ENCODE measurements at regions not wholly inside any gene's neighbourhood (a gene's known extent, or its start where the extent isn't known, plus 50 kb on each side); places are given as distances from the start of the nearest gene placed in this dataset.

DNA sequence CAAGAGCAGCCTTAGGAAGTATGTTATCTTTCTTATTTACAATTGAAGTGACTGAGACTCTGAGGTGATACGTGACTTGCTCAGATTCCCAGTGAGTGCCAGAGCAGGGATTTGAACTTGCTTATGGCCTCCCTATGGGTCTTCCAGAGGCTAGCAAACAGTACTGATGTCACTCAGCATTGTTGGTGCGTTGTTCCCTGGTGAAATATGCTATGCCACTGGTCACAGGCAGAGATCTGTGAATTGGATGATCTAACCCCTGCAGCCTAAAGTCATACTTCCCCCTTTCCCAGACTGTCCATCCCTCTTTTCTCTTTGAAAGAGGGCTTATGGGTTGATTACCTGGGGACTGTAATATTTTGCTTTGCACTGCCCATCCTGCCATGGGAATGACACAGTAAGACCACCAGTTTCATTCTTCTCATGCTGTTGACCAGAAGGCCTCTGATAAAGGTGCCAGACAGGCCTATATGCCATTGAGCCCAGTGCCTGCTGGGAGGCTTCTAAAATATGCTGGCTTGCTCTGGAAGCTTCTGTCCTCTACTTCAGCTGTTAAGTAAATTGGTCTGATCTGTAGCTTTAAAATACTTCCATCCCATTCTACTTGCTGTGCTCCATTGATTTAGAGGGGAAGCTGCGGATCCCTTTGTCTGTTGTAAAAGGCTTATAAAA, 152.2 kb upstream of the E2F8 start:
- no peak for DNase-seq

DNA sequence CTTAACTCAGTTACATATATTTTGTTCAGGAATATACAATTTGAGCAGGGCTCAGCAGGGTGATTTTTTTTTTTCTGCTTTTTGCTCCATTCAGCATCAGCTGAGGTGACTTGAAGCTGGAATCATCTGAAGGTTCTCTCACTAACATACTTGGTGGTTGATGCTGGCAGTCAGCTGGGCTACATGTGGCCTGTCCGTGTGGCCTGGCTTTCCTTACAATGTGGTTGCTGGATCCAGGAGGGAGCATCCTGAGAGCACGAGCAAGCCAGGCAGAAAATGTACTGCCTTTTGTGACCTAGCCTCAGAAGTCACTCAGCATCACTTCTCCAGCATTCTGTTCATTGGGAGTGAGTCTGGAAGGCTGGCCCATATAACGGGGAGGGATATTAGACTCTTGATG, 151.6 kb upstream of the E2F8 start:
- no peak for DNase-seq

DNA sequence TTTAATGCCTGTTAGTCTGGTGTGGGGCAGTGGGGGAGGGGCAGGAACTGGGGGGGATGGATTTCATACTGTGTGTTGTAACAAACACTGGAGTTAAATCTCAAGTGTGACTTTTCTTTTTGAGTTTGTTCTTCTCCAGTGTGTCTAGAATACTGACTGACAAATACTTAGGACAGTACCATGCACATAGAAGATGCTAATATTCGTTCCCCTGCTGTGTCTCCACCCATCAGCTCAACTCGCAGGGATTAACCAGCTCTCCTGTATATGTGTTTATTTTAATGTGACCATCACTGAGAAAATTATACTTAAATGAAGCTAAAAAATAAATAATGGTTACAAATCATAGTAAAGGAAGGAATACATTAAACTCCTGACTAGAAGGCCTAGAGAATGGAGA, 150.9 kb upstream of the E2F8 start:
- DNase-seq, result no peak

DNA sequence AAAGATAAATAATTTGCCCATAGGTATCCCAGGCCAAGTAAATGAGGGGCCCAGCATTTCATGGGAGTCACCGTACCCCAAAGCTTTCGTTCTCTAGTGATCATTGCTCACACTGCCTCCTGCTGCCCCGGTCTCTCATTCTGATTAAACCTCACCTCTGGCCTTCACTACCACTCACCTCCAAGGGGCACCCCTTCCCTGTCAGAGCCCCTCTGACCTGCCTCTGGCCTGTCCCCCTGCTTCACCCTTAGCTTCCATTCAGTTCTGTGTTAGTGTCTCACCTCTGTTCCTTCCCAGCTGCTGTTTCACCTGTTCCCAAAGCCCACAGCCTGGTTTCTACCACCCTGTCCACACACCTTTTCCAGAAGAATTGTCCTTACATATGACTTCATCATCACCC, 150.3 kb upstream of the E2F8 start:
- DNase-seq, result no peak

DNA sequence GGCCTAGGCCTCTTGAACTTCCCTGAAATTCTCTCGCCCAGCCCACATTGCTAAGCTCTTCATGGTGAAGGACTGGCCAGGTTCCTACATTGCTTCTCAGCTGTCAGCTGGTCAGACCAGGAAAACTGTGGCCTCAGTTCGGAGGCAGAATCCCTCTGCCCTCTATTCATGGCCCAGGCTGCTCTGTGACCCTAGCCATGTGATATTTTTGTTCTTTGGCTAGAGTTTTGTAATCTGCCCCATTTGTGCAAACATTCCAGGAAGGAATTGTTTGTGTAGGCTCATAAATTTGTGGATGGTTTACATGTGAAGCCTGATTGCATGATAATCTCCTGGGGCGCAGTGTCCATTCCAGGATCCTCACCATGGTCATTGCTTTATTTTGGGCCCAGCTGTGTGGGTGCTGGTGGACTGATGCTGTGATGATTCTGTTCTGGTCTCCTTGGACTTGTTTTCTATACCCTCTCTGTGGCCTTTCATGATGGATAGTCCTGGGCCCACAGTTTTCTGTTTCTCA, 149.1 kb upstream of the E2F8 start:
- DNase-seq, result no peak

DNA sequence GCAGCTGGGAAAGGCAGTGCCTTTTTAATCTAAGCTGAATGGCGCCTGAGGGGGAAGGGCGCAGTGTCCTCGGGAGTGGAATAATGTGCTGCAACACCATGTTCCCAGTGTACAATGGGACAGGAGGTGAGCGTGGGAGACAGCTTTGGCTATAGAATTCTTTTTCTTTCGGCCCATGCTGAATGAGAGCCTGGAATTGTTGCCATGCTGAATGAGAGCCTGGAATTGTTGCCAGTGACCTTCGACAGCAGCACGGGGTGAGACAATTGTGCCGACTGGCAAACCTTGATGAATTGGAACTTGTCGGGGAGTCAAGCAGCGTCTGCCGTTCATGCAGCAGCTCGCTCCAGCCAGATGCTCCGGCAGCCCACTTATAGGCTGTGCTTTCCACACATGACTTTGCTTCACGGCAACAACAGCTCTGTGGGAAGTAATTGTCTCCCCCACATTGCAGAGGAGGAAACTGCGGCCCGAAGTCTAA, 141.4 kb upstream of the E2F8 start:
- DNase-seq, result no peak

DNA sequence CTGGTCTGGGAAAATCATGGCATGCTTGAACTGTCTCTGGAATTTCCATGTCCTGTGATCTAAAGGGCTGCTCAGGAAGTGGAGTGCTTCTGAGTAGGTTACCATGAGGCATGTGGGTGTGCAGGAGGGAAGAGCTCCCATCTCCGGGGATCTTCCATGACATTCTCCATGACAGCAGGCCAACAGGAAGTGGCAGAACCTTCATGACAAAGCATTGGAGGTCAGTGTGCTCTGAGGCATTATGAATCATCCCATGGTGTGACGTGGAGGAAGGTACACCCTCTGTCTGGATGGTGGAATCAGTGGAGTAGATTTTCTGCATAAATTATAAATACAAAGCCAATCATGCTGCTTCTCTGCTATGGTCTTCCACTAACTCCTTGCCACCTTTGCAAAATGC, 139.6 kb upstream of the E2F8 start:
- DNase-seq, result no peak

DNA sequence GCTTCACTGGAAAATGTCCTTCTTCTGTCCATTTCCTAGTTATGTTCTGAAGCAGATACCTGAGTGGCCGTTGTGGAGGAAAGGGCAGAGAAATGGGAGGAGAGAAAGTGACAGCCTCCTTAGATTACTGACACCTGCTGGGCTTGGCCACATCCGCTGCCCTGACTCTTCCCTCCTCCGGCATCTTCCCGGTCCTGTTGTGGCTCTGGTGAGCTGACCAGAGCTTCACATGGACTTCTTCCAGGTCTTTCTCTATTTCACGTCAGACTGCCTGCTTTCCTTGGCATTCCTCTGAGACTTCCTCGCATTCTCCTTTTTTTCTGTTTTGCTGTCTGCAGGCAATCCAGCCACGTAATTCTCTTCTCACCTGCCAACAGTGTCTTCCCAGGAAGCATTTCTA, 138.7 kb upstream of the E2F8 start:
- no peak for DNase-seq

DNA sequence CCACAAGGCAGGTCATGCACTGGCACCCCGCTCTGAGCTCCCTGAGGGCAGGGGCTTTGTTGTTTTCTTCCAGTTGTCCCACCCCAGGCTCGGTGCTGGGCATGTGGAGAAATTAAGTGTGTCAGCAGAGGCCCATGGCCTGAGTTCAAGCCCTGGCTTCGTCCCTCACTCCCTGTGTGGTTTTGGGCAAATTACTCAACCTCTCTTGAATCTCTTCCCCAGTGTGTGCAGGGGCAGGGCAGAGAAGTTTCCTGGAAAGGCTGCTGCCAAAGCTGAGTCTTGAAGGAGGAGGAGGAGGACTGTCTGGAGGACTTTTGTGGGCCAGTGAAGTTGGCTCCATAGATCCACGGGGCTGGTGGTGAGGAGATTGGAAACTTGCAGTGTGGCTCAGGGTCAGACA, 138.1 kb upstream of the E2F8 start:
- no peak for DNase-seq

DNA sequence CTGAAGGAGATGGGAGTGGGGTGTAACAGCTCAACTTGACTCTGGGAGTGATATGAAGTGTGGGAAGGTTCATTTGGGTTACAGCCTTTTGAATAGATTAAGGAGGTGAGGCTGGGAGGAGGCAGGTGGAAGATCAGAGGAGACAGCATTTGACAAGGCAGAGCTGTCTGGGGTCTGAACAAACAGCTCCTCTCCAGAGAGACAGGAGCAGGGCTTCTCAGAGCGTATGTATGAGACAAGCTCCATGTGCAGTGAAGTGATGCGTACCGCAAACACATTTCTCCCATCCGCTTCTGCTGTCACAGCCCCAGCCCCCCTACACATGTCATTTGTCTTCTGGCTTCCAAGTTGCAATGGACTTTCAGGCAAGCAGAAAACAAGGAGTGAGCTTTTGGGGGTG, 137.1 kb upstream of the E2F8 start:
- no peak for DNase-seq

DNA sequence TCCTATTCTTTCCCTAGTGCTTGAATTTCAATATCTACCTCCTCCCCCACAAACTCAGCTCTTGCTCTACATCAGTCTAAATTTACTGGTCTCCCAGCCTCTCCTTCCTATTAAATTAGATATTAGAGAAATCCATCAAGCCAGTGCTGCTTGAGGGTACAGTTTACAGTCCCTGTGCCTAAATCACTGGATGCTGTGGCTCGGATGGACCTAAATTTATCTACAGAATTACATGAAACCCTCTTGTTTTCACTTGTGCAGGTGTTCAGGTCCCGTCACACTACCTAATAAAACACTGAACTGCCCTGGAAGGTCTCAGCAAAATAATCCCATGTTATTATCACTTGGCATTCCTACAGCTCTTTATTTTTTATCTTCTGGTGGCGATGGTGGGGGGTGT, 134.7 kb upstream of the E2F8 start:
- no peak for DNase-seq

DNA sequence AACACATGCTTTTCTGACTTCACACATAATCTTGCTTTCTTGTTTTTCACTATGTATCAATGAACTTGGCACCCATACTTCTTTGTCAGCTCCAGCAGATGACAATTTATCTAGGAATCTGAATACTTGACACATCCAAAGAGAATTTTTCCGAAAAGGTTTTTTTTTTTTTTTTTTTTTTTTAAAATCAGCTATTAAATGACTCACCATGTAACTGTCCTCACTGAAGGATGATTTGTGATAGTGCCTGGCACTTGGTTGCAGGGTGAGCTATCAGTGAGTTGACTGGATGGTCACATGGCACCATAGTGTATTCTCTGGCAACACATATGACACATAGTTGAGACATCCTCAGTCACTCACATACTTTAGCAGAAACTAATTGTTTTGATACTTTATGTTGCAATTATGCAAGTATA, 133.4 kb upstream of the E2F8 start:
- no peak for DNase-seq

DNA sequence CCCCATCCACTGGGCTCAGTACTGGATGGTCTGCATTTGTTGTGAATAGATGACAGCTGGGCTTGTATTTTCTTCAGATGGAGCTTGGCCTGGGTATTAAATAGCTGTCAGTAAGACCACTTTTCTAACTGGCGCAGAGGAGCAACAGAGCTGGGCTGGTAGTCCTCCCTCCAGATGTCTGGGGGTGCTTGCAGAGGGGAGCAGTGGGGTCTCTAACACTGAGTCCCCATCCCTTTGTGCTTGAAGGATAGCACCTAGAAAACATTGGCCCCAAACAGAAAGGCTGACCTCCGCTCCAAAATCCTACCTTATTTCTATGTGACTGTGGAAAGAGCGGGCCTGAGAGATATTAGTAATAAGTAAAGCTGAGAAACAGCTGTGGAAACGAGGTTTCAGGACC, 131.6 kb upstream of the E2F8 start:
- no peak for DNase-seq

DNA sequence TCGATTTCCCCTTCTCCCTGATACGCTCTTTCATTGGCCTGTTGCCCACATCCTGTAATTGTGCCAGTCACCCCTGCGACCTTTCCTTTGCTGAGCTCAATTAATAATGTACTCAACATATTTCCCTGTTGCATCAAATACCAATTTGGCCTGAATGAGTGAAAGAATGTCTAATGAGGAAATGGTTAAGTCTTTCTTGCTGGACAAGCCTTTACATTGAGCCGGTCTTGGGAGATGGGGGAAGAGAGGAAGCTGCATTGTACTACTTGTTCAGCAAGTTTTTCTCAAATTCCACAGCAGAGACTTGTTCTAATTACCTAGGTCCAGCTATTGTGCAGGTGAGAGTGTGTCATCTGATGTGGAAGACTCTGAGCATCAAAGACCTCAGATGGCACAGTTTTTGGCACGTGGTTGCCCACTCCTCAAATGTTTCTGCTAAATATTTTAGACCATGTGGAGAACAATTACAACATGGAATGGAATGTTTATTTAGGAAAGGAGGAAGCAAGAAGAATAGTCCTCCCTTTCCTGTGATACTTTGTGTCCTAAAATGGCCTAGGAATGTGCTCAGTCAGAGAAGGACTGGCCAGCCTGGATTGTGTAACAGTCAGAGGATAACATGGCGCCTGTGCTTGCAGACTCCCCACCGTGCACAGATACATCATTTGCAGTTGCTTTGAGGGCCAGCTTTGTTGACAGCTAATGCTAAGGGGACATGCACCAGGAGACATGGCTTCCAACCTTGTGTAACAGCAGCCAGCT, 129.5 kb upstream of the E2F8 start:
- no peak for DNase-seq

DNA sequence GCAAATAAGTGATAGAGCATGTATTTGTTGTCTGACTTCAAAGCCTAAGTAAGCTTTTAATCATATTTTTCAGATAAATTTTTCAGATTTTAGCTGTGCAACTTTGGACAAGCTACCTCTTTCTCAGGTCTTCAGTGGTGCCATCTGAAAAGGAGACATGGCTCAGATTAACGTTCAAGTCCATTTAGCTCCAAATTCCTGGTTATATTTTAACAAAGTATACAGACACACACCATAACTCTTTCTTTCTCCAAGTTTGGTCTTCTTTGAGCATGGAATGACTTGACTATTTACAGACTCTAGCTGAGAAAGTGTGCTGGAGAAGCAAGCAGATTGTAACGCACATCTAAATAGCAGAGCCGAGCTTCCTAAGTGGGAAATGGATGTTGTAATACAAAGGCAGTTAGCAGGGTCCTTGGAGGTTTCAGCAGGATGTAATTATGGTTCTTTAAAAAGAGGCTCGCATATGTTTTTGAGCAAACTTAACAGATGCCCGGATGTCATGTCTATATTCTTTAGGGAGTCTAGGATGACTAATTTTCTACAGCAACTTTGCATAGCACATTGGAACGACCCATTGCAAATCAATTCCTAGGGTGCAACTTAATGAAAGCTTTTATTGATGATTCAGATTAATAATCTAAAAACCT, 128.1 kb upstream of the E2F8 start:
- no peak for DNase-seq

DNA sequence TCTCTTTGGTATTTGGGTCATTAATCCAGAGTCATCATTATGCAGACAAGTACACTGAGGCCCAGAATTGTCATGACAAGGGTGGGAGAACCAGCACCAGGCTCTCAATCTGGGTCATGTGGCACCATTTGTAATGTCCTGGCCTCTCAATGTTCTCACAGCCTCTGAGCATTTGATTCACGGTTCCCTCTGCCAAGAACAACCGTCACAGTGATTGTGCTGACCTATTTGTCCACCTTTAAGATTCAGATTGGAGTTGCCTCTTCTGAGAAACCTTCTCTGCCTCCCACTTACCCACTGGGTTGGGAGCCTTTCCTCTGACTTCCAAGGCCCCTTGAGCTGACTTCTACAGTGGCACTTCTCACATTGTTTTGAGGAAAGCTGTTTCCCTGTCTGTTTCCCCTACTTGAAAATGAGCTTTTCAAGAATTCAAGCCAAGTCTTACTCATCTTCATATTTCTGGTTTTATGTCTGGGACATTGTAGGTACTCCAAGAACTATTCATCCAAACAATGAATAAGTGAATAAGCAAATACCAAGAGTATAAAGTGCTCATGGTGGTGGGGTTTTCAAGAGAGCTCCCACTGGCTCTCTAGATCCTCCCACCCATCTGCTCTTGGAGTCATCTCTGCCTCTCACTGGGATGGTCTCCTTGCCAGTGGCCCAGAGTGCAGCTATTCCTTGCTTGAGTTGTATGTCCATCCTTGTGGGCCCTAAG, 126.4 kb upstream of the E2F8 start:
- no peak for DNase-seq

DNA sequence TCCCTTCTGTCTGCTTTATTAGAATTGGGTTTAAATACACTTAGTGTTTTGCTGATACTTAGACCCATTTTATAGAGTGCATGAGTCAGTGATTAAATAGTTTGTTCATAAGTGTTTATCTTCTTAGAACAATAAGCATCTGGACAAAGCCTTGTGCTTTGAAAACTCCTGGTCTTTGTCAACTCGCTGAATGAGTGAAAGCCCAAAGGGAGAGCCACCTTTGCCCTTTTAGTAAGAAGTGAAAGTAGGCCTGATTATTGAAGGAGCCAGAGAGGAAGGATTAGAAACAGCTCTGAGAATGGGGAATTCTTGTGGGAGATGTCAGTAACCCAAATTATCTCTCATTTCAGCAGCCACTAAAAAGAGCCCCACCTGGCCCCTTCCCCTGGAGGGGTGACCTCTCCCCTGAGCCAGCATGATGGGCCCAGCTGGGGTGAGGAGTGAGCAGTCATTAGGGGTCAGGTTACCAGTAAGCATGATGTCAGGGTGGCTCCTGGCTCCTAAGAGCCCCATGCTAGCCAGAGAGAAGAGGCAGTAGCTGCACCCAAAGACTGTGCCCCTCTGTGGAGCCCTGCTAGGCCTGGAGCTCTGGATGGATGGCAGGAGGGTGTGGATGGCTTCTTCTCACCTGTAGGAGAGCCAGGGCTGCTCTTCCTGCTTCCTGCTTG, 125.1 kb upstream of the E2F8 start:
- DNase-seq, result no peak

DNA sequence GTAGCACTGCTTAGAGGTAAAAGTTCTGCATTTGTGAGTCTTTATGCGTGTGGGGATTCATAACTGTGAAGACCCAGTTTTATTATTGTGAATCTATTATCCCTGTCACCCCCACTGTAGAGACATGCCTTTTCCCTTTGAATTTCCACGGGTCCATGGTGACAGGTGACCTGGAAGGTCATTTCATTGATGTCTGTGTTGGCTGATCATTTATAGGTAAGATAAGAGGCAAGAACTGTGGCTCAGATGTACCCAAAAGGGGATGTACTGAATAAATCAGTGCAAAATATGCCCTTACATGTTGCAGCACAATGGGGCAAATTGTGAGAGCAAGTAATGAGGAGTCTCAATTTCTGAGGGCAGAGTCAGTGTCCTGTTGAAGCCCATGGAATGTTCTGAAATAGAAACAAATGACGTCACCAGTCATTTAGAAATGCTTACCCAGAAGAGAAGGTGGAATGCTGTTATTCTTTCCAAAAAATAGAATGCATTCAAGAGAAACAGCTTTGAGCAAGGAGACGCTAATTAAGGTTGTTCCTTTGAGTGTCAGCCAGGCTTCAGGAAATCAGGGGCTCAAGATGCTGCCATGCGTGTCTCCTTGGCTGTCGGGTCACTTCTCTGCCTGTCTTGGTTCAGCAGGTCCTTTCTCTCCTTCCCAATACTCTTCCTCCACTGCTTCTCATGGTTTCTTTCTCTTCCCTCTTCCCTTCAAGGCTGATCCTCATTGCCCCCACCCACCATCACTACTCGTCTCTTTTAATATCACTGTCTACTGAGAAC, 118.7 kb upstream of the E2F8 start:
- DNase-seq, result no peak

DNA sequence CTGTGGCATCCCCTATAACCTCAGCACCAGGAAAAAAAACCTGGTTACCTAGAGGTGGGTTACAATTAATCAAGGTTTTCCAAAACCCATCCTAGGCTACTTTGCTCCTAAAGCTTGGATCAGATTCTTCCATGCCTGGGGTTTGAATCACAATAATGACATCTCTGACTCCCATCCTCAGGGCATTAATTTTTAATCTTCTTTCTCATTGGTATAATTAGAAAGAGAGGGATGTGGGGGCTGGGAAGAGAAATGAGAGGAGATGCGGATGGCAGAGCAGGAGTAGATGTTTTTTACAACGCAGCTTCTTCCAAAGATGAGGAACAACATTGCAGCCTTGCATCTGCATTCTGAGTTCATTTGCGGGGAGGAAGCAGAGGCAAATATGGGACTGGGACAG, 117.2 kb upstream of the E2F8 start:
- no peak for DNase-seq

DNA sequence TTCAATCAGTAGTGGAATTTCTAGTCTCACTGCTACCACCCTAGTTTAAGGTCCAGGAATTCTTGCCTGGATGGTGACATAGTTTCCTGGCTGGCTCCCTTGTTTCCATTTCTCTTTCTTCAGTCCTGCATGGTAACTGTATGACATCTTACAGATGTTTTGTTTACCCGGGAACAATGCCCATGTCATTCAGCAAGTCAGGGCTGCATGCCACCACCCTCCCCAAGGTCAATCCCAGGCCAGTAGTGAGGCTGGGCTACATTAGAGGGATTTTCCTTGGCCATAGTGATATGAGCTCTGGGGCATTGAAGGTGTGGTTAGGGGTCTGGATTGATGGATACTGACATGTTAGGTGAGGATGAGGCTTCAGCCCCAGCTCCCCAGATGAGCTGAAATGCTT, 114.9 kb upstream of the E2F8 start:
- no peak for DNase-seq

DNA sequence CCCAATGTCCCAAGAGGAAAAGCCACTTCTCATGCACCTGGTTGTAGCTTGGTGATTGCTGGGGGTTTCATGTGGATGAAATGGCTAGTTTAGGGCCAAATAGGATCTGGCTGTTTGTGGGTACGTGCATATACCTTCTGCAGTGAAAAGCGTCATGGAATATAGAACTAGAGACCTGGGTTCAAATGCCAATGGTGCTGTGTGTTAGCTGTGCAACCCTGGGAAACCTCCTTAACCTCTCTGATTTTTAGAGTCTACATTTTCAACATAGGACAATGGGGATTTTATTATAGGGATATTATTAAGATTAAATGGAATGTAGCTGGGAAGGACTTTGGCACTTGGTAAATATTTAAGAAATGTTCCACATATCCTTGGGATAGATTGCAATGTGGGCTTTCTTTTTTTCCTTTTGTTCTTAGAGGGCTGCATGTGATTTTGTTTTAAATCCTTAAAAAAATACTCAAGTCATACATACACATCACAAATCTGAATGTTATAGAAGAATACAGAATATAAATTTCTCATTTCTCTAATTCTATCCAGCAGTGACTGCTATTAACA, 112.6 kb upstream of the E2F8 start:
- no peak for DNase-seq

DNA sequence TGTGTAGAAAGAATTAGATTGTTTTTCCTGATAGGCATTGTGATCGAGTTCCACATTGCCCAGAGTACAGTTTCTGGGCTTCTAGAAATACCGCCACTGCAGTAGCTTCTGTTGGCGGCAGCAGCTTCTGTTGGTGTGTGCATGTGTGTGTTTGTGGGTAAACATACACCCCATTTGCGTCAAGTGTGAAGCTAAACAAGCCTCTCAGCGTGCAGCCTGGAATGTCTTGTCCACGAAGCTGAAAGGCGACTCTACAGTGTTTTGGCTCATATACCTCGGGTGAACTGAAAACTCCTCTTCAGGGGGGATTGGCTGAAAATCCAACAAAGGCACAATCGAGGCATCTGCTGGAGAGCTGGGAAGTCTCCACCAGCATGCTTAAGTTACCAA, 112.0 kb upstream of the E2F8 start:
- DNase-seq, result no peak
